ENCODE measurements at regions not wholly inside any gene's neighbourhood (a gene's known extent, or its start where the extent isn't known, plus 50 kb on each side); places are given as distances from the start of the nearest gene placed in this dataset.

- no peak for TF ChIP-seq CTCF (IDR thresholded peaks at IDR 0.05; ENCODE audit: low read depth, low read length)
- DNase-seq (ENCODE audit: extremely low read depth, low read depth): no peak
Measured at GRCh38 chr6:145006914-145007313, 721.8 kb downstream of the UTRN start.

- TF ChIP-seq CTCF (IDR thresholded peaks at IDR 0.05; ENCODE audit: low read depth, low read length): no peak
- DNase-seq (ENCODE audit: extremely low read depth, low read depth): no peak
Measured at GRCh38 chr6:145008715-145009114, 723.6 kb downstream of the UTRN start.

GRCh38 chr6:145009711-145010110, 724.6 kb downstream of the UTRN start:
- DNase-seq (ENCODE audit: extremely low read depth, low read depth): no peak
- TF ChIP-seq CTCF (IDR thresholded peaks at IDR 0.05; ENCODE audit: low read depth, low read length): no peak

- TF ChIP-seq CTCF (IDR thresholded peaks at IDR 0.05; ENCODE audit: low read depth, low read length): no peak
- no peak for DNase-seq (ENCODE audit: extremely low read depth, low read depth)
Measured at GRCh38 chr6:145012039-145012662, 723.2 kb downstream of the EPM2A start.

GRCh38 chr6:145015739-145016558, 719.4 kb downstream of the EPM2A start:
- DNase-seq (ENCODE audit: extremely low read depth, low read depth): peak; percentile 49

GRCh38 chr6:145017051-145017450, 718.3 kb downstream of the EPM2A start:
- no peak for TF ChIP-seq CTCF (IDR thresholded peaks at IDR 0.05; ENCODE audit: low read depth, low read length)
- no peak for DNase-seq (ENCODE audit: extremely low read depth, low read depth)

More at GRCh38 chr6:145015739-145016558, 719.4 kb downstream of the EPM2A start:
- TF ChIP-seq CTCF (IDR thresholded peaks at IDR 0.05; ENCODE audit: low read depth, low read length): no peak

GRCh38 chr6:145017516-145017915, 717.8 kb downstream of the EPM2A start:
- no peak for DNase-seq (ENCODE audit: extremely low read depth, low read depth)
- no peak for TF ChIP-seq CTCF (IDR thresholded peaks at IDR 0.05; ENCODE audit: low read depth, low read length)

Measured in AG09319 (cell line).